Stimulated activated CD4-positive, alpha-beta T cell treated with anti-CD3 and anti-CD28 coated beads, Interleukin-12 subunit alpha, Interleukin-12 subunit beta, amount 100 ng/mL, for 24 hours (primary cell): ENCODE measurements at regions not wholly inside any gene's neighbourhood (a gene's known extent, or its start where the extent isn't known, plus 50 kb on each side); places are given as distances from the start of the nearest gene placed in this dataset.
"Not testable (repeated sequence)": the region's sequence is repeated elsewhere in the genome, so short reads cannot be mapped to it uniquely, and the experiment has no call there.

Source experiments
- DNase-seq, 2 experiments: peaks; one replicate each; pipeline ENCODE4 v3.0.0-alpha.2; 2020; ENCODE audit warnings: low read depth in 2 of 2

- DNase-seq, result no peak
These were observed 228.8 kb downstream of the SMARCA2 start for GRCh38 chr9:2243666-2244555.

DNA sequence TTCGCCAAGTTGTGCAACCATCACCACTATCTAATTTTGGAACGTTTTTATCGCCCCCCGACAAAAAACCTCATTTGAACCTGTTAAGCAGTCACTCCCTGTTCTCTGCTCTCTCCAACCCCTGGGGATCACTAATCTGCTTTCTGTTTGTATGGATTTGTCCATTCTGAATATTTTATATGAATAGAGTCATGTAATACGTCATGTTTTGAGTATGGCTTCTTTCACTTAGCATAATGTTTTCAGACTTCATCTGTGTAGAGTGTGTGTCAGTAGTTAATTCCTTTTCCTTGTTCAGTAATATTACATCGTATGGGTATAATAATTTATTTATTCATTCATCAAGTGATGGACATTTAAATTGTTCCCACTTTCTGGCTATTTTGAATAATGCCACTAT is 232.2 kb downstream of the SMARCA2 start:
- no peak for DNase-seq

DNA sequence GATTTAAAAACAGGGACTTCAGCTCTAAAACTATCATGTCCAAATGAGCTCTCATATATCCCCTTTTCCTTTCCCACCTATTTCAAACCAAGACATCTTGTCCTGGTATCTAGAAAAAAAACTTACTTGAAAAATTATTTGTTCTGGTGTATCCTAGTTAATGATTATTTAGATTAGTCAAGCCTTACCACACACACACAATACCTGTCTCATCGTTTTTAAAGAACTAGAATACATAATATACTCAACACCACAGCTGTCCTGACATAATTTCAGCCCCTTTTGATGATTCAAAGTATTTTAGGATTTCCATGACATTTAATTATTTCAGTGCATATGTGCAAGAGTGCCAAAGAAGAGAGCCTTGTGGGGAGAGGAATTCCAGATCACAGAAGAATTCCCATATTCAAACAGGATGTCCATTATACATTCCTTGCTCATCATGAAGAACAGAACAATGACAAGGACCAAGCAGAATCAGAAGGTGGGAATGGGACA is 233.7 kb downstream of the SMARCA2 start:
- no peak for DNase-seq

GRCh38 chr9:2253636-2254580 is 238.8 kb downstream of the SMARCA2 start:
- no peak for DNase-seq

- DNase-seq, result no peak
These were observed 240.0 kb downstream of the SMARCA2 start for GRCh38 chr9:2255128-2255527.

GRCh38 chr9:2257248-2257929 is 242.2 kb downstream of the SMARCA2 start:
- no peak for DNase-seq

- no peak for DNase-seq
These were observed 245.5 kb downstream of the SMARCA2 start for GRCh38 chr9:2260417-2261306.

GRCh38 chr9:2261421-2262103 is 246.4 kb downstream of the SMARCA2 start:
- no peak for DNase-seq

DNA sequence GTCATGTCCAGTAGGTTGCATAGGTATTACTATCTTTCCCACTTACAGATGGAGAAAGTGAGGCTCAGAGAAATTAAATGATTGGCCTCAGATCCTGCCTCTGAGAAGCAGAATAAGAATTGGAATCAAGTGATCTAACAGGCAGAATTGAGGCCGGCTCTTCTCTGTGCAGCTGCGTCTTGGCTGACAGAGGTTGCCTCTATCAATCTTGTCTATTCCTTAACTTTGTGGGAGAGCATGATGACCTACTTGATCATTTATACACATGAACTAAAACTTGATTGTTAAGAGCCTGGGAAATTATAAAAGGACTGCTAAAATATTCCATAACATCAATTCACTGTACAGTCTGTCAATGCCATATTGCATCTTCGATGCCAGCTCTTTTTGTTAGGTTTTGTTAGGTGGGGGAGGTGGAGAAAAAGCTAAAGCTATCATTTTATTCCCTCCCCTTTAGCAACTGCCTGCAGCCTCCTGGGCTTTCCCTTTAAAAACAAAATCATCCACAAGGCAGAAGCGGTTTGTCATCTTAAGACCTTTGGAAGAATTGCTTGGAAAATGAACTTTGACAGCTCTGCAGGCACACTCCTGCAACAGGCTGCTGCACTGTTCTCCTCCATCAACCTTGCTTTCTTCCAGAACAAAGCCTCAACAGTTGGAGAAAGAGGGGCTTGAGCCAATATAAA is 247.4 kb downstream of the SMARCA2 start:
- no peak for DNase-seq

DNA sequence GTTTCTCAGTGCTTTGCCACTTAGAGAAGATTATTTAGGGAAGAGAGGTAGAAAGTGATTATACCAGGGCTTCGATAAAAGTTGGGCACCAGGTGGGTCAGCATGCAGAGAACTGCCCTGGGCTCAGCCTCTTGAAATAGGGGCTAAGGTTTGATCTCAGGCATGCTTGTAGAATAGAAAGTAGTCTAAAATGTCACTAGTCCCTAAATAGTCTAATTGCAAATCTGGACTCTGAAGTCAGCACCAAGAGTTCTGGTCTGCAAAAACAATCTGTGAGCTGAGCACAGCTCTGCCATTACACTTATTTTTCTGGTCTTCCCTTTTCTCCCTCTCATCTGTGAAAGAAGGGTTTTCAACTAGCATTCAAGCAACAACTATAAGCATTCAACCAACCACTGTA is 248.0 kb downstream of the SMARCA2 start:
- DNase-seq, result no peak

- no peak for DNase-seq
These were observed 248.5 kb downstream of the SMARCA2 start for GRCh38 chr9:2263665-2264064.

DNA sequence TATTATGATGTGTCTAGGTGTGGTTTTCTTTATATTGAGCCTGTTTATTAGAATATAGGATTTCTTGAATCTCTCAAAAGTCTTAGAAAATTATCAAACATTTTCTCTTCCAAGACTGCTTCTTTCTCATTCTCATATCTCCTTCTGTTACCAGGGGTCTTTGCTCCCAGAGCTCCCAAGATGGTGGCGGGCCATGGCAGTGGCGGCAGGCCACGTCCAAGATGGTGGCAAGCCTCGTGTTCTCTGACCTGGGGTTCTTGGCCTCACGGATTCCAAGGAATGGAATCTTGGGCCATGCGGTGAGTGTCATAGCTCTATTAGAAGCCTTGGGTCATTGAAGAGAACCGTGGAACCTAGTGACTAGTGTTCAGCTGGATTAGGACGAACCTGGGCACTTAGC is 248.9 kb downstream of the SMARCA2 start:
- DNase-seq, result no peak

GRCh38 chr9:2267181-2267745 is 252.1 kb downstream of the SMARCA2 start:
- DNase-seq, result no peak

GRCh38 chr9:2269778-2270177 is 254.6 kb downstream of the SMARCA2 start:
- DNase-seq, result no peak

GRCh38 chr9:2270565-2270964 is 255.4 kb downstream of the SMARCA2 start:
- no peak for DNase-seq

GRCh38 chr9:2271426-2271825 is 256.3 kb downstream of the SMARCA2 start:
- no peak for DNase-seq

- DNase-seq, result no peak
These were observed 259.6 kb downstream of the SMARCA2 start for GRCh38 chr9:2274762-2275161.

- DNase-seq, result no peak
These were observed 261.1 kb downstream of the SMARCA2 start for GRCh38 chr9:2276296-2276695.

- not testable (repeated sequence) for DNase-seq
These were observed 262.0 kb downstream of the SMARCA2 start for GRCh38 chr9:2277133-2277532.
